Upper lobe of left lung (tissue), 4 donors: ENCODE measurements at regions not wholly inside any gene's neighbourhood (a gene's known extent, or its start where the extent isn't known, plus 50 kb on each side); places are given as distances from the start of the nearest gene placed in this dataset.

Source experiments
- POLR2A ChIP-seq, 4 donors: fragments of 450-650 bp; IDR thresholded peaks; one replicate each; pipeline ENCODE4 v1.5.1; 2016 to 2017; ENCODE audit warnings: antibody characterized with exemption in 4 of 4, mild to moderate bottlenecking in 2 of 4
- TF ChIP-seq, protein P1 (sequence below), 6 experiments: fragments of 450-650 bp in 4 of 6; fragments of 200-600 bp in 2 of 6; sonication (generic) in 2 of 6; IDR thresholded peaks; one replicate each; pipeline ENCODE4 v1.5.1; 2016 to 2019; ENCODE audit warnings: antibody characterized with exemption in 6 of 6

DNA sequence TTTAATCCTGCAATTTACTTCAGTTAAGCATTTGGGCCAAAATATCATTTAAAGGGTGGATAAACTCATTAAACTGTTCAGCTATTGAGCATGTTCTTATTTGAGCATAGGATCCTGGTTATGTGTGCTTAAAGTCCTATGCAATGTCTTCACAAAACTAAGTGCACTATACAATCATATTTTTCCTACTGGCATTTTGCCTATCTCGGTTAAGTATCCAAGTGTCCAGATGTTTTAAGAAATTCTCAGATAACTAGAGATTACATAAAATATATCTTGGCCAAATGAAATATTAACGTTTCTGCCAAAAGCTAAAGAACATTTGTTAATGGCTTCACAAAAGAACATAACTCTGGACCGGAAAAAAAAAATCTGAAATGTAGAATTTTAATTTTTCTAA, 250.8 kb upstream of the LRFN5 start:
- TF ChIP-seq, protein P1, sequence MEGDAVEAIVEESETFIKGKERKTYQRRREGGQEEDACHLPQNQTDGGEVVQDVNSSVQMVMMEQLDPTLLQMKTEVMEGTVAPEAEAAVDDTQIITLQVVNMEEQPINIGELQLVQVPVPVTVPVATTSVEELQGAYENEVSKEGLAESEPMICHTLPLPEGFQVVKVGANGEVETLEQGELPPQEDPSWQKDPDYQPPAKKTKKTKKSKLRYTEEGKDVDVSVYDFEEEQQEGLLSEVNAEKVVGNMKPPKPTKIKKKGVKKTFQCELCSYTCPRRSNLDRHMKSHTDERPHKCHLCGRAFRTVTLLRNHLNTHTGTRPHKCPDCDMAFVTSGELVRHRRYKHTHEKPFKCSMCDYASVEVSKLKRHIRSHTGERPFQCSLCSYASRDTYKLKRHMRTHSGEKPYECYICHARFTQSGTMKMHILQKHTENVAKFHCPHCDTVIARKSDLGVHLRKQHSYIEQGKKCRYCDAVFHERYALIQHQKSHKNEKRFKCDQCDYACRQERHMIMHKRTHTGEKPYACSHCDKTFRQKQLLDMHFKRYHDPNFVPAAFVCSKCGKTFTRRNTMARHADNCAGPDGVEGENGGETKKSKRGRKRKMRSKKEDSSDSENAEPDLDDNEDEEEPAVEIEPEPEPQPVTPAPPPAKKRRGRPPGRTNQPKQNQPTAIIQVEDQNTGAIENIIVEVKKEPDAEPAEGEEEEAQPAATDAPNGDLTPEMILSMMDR (IDR thresholded peaks at IDR 0.05): no peak
- no peak for TF ChIP-seq POLR2A (IDR thresholded peaks at IDR 0.05)
